GM23338 (cell line): ENCODE measurements at regions not wholly inside any gene's neighbourhood (a gene's known extent, or its start where the extent isn't known, plus 50 kb on each side); places are given as distances from the start of the nearest gene placed in this dataset.

Experiments used
- CTCF ChIP-seq, 2 experiments: fragments of 200-600 bp in 1 of 2; sonication (generic) in 1 of 2; conservative IDR thresholded peaks; 2 replicates each; pipeline versions ENCODE4 v1.5.1 to v1.6.1; 2016 to 2017; ENCODE audit warnings: antibody characterized with exemption in 2 of 2, low read depth in 2 of 2, mild to moderate bottlenecking in 2 of 2, moderate library complexity in 1 of 2
- ETS1 ChIP-seq: IDR thresholded peaks from 2 replicates; pipeline ENCODE4 v1.6.1; 2016; ENCODE audit warnings: antibody characterized with exemption
- EZH2 ChIP-seq: fragments of 200-600 bp; sonication (generic); IDR thresholded peaks from one replicate; pipeline ENCODE4 v1.8.0; 2017; ENCODE audit warnings: antibody characterized with exemption, mild to moderate bottlenecking, low read depth; ENCODE audit not compliant: unreplicated experiment
- EZH2phosphoT487 ChIP-seq: fragments of 200-600 bp; sonication (generic); IDR thresholded peaks from one replicate; pipeline ENCODE4 v1.8.1; 2018; ENCODE audit warnings: antibody characterized with exemption; ENCODE audit not compliant: unreplicated experiment
- JUNB ChIP-seq: IDR thresholded peaks from one replicate; pipeline ENCODE4 v1.6.1; 2016; ENCODE audit warnings: antibody characterized with exemption; ENCODE audit not compliant: unreplicated experiment
- POLR2AphosphoS5 ChIP-seq: IDR thresholded peaks from 2 replicates; pipeline ENCODE4 v1.6.1; 2016; ENCODE audit warnings: antibody characterized with exemption, low read depth
- REST ChIP-seq: IDR thresholded peaks from one replicate; pipeline ENCODE4 v1.6.1; 2018; ENCODE audit warnings: antibody characterized with exemption; ENCODE audit not compliant: unreplicated experiment
- STAT1 ChIP-seq: IDR thresholded peaks from one replicate; pipeline ENCODE4 v1.6.1; 2016; ENCODE audit warnings: antibody characterized with exemption; ENCODE audit not compliant: unreplicated experiment

- TF ChIP-seq EZH2 (no peak), EZH2phosphoT487 (no peak), CTCF (conservative IDR thresholded peaks at IDR 0.05; ENCODE audit: low read depth in 2 of 2) (no peak), STAT1 (no peak), POLR2AphosphoS5 (no peak), ETS1 (no peak), REST (no peak), JUNB (no peak)
Measured at GRCh38 chr1:199218065-199218464, 579.2 kb downstream of the PTPRC start.
